ENCODE measurements at regions not wholly inside any gene's neighbourhood (a gene's known extent, or its start where the extent isn't known, plus 50 kb on each side); places are given as distances from the start of the nearest gene placed in this dataset.

- TF ChIP-seq L3MBTL2 (conservative IDR thresholded peaks at IDR 0.05) (no peak), SP1 (IDR thresholded peaks at IDR 0.05) (no peak)
Measured at GRCh38 chr10:130836344-130836743, 475.2 kb downstream of the TCERG1L start.

All from HEK293T (cell line).